K562 (cell line): ENCODE measurements at regions not wholly inside any gene's neighbourhood (a gene's known extent, or its start where the extent isn't known, plus 50 kb on each side); places are given as distances from the start of the nearest gene placed in this dataset.

Source experiments
- ATAC-seq: fragments of 200-7000 bp; cut with Tn5 transposase; 3 replicates; pipeline ENCODE4 v1.9.1; 2020; ENCODE audit warnings: moderate library complexity
- BruUV-seq: library from RNA; stranded (reverse); fragments of 400-500 nt; replicated peaks from 2 replicates; lab custom pipeline; 2021; lab: Mats Ljungman, UMichigan
- CTCF ChIA-PET: fragments of 300-600 bp; formaldehyde crosslinking; extraction: SDS; loops from one replicate; lab custom pipeline; 2021; ENCODE audit warnings: low intra/inter-chr PET ratio; lab: Yijun Ruan, JAX
- POLR2A ChIA-PET: fragments of 300-600, 350-650 bp; sonication (Branson Sonifier 250); formaldehyde crosslinking; extraction: SDS; loops from one replicate; lab custom pipeline; 2021; ENCODE audit warnings: antibody characterized with exemption, inconsistent platforms; lab: Yijun Ruan, JAX
- DNase-seq, 4 experiments: peaks; one replicate each; pipeline versions ENCODE4 v3.0.0 to v3.0.0-alpha.2; 2011 to 2018; ENCODE audit warnings: low spot score in 3 of 4, mixed read lengths in 3 of 4; ENCODE audit errors: extremely low read depth in 1 of 4
- FAIRE-seq: peaks from 2 replicates; lab custom pipeline; 2011; peaks lifted over from hg19 to GRCh38; lab: Jason Lieb, UNC
- H2AFZ ChIP-seq: 2 replicates; pipeline ENCODE4 v1.6.0; 2011; ENCODE audit warnings: low read depth, low read length, control low read depth, inconsistent platforms
- H3K27ac ChIP-seq: fragments of 200-600 bp; 3 replicates; pipeline ENCODE4 v1.8.0; 2011; ENCODE audit warnings: low read depth, mild to moderate bottlenecking, control low read depth, inconsistent platforms, low read length, moderate library complexity, mixed read lengths; ENCODE audit errors: extremely low read depth
- H3K27me3 ChIP-seq, 2 experiments: fragments of 300-600 bp in 1 of 2; 2 replicates in 1 of 2; 3 replicates in 1 of 2; pipeline versions ENCODE4 v1.6.0 to v1.8.0; 2011; ENCODE audit warnings: inconsistent platforms in 2 of 2, low read length in 2 of 2, mild to moderate bottlenecking in 1 of 2, mixed read lengths in 1 of 2, moderate library complexity in 1 of 2; ENCODE audit not compliant: control insufficient read depth in 2 of 2, insufficient read depth in 2 of 2
- H3K36me3 ChIP-seq: fragments of 300-600 bp; 3 replicates; pipeline ENCODE4 v1.8.0; 2011; ENCODE audit warnings: mild to moderate bottlenecking, low read length, inconsistent platforms; ENCODE audit not compliant: control insufficient read depth, insufficient read depth
- H3K4me1 ChIP-seq, 2 experiments: fragments of 200-600 bp in 1 of 2; replicated peaks in 1 of 2; 2 replicates in 1 of 2; 3 replicates in 1 of 2; pipeline versions ENCODE4 v1.5.1 to v1.8.0; 2011; ENCODE audit warnings: inconsistent platforms in 2 of 2, low read length in 2 of 2, mild to moderate bottlenecking in 1 of 2, mixed read lengths in 1 of 2, moderate library complexity in 1 of 2; ENCODE audit not compliant: control insufficient read depth in 2 of 2, insufficient read depth in 2 of 2
- H3K4me2 ChIP-seq: 2 replicates; pipeline ENCODE4 v1.6.1; 2011; ENCODE audit warnings: low read length, control low read depth, inconsistent platforms, mixed read lengths; ENCODE audit not compliant: insufficient read depth
- H3K4me3 ChIP-seq: fragments of 200-600 bp; sonication (generic), shearing (Covaris generic); 2 replicates; pipeline ENCODE4 v1.5.1; 2016; ENCODE audit warnings: control low read depth, inconsistent platforms
- H3K79me2 ChIP-seq: fragments of 200-600 bp; 3 replicates; pipeline ENCODE4 v1.8.0; 2011; ENCODE audit warnings: low read length, inconsistent platforms; ENCODE audit not compliant: control insufficient read depth, insufficient read depth
- H3K9ac ChIP-seq, 2 experiments: 2 replicates each; pipeline versions ENCODE4 v1.6.0 to v1.6.1; 2011; ENCODE audit warnings: low read depth in 2 of 2, low read length in 2 of 2, control low read depth in 1 of 2, inconsistent platforms in 1 of 2, mild to moderate bottlenecking in 1 of 2, mixed read lengths in 1 of 2; ENCODE audit not compliant: insufficient read depth in 1 of 2
- H3K9me1 ChIP-seq: one replicate; pipeline ENCODE4 v1.6.0; 2011; ENCODE audit warnings: inconsistent platforms, mild to moderate bottlenecking, low read length, moderate library complexity; ENCODE audit not compliant: control insufficient read depth, insufficient read depth
- H3K9me3 ChIP-seq: replicated peaks from 2 replicates; pipeline ENCODE4 v1.5.1; 2011; ENCODE audit warnings: low read depth, low read length, inconsistent platforms; ENCODE audit not compliant: control insufficient read depth, insufficient read depth
- H4K20me1 ChIP-seq: replicated peaks from 2 replicates; pipeline ENCODE4 v1.6.1; 2011; ENCODE audit warnings: low read length, inconsistent platforms, mixed read lengths; ENCODE audit not compliant: control insufficient read depth, insufficient read depth
- CBFA2T3 ChIP-seq: fragments of 450-650 bp; IDR thresholded peaks from 2 replicates; pipeline ENCODE4 v1.6.1; 2017
- E4F1 ChIP-seq: fragments of 250-450 bp; sonication (Bioruptor Pico); IDR thresholded peaks from 2 replicates; pipeline ENCODE4 v1.5.0; 2021; ENCODE audit warnings: mild to moderate bottlenecking, borderline replicate concordance
- FOXP4 ChIP-seq: sonication (generic); formaldehyde crosslinking; IDR thresholded peaks from 2 replicates; pipeline ENCODE4 v1.8.0; 2022; ENCODE audit warnings: mild to moderate bottlenecking, missing genetic modification reagents, borderline replicate concordance
- MIER1 ChIP-seq: fragments of 450-650 bp; IDR thresholded peaks from 2 replicates; pipeline ENCODE4 v1.6.1; 2016; ENCODE audit warnings: antibody characterized with exemption, mild to moderate bottlenecking, low read depth
- whole genome bisulfite sequencing: fragments of 100-300 bp; shearing (Covaris generic); methylation state at CpG from one replicate; pipeline ENCODE4 v1.1.6; 2016; ENCODE audit warnings: low coverage, mixed read lengths; ENCODE audit not compliant: insufficient coverage; ENCODE audit errors: missing lambda C conversion rate; 5-methylcytosine and 5-hydroxymethylcytosine counted together
- in situ Hi-C: fragments of 300-500 bp; cut with MboI; formaldehyde crosslinking; loops from 4 replicates; pipeline ENCODE4 v1.15.0; 2018; ENCODE audit warnings: inconsistent platforms, mixed read lengths
- intact Hi-C: fragments of 100-400 bp; cut with micrococcal nuclease; formaldehyde crosslinking; loops from 2 replicates; pipeline ENCODE4 v1.14.2; 2022
- TF ChIP-seq, protein P1 (sequence below): sonication (generic); formaldehyde crosslinking; IDR thresholded peaks from 2 replicates; pipeline ENCODE4 v1.4.0; 2020; ENCODE audit warnings: mild to moderate bottlenecking, missing genetic modification reagents
- TF ChIP-seq, protein P2 (sequence below): fragments of 450-650 bp; formaldehyde crosslinking; IDR thresholded peaks from 2 replicates; pipeline ENCODE4 v1.4.0; 2020; ENCODE audit warnings: mild to moderate bottlenecking

DNA sequence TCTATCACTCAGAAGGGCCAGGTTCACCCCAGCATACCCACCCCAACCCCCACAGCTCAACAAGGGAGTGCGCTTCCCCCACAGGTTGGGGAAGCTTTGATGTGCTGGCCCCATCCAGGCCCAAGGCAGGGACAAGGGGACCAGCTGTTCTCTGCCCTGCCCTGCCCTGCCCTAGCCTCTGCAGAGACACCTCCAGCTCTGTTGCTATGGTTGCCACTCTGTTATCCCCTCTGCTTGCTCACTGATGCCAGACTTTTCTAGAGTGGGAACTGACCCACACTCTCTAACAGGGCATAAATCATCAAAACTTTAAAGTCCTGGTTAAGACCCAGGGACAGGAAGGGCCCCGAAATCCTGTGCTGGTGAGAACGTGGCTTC lies 50.4 kb upstream of the ENPP7 start:
- TF ChIP-seq E4F1 (CRISPR knock-in tag) (no peak), CBFA2T3 (no peak), FOXP4 (CRISPR knock-in tag) (no peak), MIER1 (no peak)
- TF ChIP-seq, protein P1, sequence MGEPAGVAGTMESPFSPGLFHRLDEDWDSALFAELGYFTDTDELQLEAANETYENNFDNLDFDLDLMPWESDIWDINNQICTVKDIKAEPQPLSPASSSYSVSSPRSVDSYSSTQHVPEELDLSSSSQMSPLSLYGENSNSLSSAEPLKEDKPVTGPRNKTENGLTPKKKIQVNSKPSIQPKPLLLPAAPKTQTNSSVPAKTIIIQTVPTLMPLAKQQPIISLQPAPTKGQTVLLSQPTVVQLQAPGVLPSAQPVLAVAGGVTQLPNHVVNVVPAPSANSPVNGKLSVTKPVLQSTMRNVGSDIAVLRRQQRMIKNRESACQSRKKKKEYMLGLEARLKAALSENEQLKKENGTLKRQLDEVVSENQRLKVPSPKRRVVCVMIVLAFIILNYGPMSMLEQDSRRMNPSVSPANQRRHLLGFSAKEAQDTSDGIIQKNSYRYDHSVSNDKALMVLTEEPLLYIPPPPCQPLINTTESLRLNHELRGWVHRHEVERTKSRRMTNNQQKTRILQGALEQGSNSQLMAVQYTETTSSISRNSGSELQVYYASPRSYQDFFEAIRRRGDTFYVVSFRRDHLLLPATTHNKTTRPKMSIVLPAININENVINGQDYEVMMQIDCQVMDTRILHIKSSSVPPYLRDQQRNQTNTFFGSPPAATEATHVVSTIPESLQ = no peak
- TF ChIP-seq, protein P2, sequence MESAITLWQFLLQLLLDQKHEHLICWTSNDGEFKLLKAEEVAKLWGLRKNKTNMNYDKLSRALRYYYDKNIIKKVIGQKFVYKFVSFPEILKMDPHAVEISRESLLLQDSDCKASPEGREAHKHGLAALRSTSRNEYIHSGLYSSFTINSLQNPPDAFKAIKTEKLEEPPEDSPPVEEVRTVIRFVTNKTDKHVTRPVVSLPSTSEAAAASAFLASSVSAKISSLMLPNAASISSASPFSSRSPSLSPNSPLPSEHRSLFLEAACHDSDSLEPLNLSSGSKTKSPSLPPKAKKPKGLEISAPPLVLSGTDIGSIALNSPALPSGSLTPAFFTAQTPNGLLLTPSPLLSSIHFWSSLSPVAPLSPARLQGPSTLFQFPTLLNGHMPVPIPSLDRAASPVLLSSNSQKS (CRISPR knock-in tag) = no peak
- TF ChIP-seq, all 486 proteins: peak for 0
- POLR2A ChIA-PET = interaction anchor here (1.0 kb wide), 1 partner anchor 10 kb away, joined by 3 read pairs; no protein-coding TSS in a partner anchor
- H3K79me2 ChIP-seq = no peaks in the 10 kb centered on the region

More for the DNA sequence above, 50.4 kb upstream of the ENPP7 start:
- no TSS peak for BruUV-seq
- no peak overlapping the region for H3K27ac ChIP-seq
- H3K36me3 ChIP-seq = no peaks in the 10 kb centered on the region
- no peaks in the 10 kb centered on the region for H3K9me3 ChIP-seq
- no peak overlapping the region for H3K9ac ChIP-seq
- CTCF ChIA-PET = no interaction called here
- no peak overlapping the region for H3K4me3 ChIP-seq
- H3K27me3 ChIP-seq = peaks cover 46 to 79% of the 10 kb centered on the region in 2 experiments
- 0% methylated on average over 3 of the region's 3 CpGs for WGBS
- in situ Hi-C loops = no loop called here
- H3K9me1 ChIP-seq = no peaks in the 10 kb centered on the region
- peaks cover 0 to 5% of the 10 kb centered on the region in 2 experiments; a peak in 2 of 5 replicates for H3K4me1 ChIP-seq
- H4K20me1 ChIP-seq = no peaks in the 10 kb centered on the region
- H2AFZ ChIP-seq = no peak overlapping the region
- ATAC-seq (no peak), DNase-seq (no peak), FAIRE-seq (no peak)
- H3K4me2 ChIP-seq = no peak overlapping the region
- intact Hi-C loops = no loop called here
